GM18909 (cell line): ENCODE measurements at regions not wholly inside any gene's neighbourhood (a gene's known extent, or its start where the extent isn't known, plus 50 kb on each side); places are given as distances from the start of the nearest gene placed in this dataset.

Experiments
- ATAC-seq: cut with Tn5 transposase; IDR thresholded peaks from one replicate; pipeline ENCODE4 v1.9.1; 2021; ENCODE audit warnings: mild to moderate bottlenecking; ENCODE audit not compliant: unreplicated experiment, poor library complexity

DNA sequence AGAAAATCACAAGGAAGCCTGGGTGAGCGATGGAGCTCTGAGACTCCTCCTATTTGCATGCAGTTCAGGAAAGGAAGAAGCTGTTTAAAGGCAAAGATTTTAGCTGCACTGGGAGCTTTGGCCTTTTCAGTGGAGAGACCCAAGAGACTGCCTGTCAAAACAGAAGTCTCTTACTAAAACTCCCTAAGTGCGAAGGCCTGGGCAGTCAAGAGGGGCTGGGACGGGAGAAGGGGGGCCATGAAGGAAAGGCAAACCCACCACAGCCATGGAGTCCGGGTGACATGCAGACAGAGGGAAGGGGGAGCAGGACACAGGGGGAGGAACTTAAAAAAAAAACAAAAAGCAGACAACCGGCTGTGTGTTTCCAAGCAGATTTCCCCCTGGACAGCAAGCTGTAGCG is 537.6 kb upstream of the NOX3 start:
- no peak for ATAC-seq

DNA sequence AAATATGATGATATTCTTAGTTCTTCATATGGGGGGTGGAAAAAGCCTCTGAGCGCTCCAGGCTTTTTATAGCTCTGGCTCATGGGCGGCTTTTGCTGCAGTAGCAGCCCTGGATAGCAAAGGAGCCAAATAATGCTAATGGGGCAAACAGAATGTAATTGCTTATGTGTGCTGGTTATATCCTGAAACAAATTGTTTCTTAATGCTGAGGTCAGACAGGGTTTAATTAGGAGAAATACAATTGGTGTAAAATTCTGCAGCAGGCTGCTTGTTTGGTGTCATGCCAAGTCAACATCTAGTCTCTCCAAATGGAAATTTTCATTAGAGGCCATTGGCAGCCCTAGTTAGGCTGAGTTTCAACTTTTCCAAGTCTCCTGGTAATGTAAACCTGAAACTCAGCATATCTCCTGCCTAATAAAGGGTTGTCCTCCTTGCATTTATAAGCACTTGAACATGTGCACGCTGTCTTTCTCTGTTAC is 530.1 kb upstream of the NOX3 start:
- no peak for ATAC-seq

DNA sequence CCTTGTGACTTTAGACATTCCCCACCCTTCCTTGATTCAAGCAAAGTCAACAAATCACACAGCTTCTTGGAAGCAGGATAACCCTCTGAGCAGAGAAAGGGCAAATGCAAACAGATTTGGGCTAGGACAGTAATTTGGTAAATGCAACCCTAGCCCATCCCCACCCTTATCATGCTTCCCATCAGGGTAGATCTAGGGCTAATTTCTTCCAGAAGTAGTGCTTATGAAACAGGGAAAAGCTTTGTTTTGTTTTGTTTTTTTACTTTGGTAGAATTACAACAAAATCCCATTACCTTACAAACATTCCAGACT is 525.1 kb upstream of the NOX3 start:
- no peak for ATAC-seq

DNA sequence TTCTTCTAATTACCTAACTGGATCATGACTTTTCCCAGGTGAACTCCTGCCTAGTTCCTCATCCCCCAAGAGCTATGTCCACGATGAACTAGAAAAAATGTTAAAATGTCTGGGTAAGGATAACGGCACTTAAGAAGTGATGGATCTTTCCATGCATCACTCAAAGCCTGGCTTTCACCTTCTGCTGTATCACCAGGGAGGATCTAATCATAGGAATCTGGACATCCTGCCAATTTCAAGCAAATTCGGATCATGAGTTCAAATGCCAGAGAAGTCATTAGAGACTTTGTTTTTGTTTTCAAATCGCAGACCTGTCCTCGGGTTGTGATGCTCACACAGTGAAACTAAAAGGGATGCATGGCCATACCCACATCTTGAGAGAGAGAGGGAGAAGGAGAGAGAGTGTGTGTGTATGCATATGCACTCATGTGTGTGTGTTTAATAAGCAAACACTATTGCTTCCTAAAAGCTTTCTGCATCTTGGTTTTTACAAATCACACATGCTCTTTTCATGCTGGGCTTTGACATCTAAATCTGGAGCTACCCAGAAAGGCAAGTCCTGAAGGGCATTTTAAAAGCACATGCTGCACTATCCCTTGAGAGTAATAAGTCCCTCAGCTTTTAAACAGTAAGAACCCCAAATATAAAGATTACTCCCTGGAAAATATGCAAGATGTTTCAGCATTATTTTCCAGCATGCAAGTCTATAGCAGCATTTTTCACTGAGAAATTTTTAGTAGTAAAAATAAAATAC is 524.6 kb upstream of the NOX3 start:
- ATAC-seq: no peak

DNA sequence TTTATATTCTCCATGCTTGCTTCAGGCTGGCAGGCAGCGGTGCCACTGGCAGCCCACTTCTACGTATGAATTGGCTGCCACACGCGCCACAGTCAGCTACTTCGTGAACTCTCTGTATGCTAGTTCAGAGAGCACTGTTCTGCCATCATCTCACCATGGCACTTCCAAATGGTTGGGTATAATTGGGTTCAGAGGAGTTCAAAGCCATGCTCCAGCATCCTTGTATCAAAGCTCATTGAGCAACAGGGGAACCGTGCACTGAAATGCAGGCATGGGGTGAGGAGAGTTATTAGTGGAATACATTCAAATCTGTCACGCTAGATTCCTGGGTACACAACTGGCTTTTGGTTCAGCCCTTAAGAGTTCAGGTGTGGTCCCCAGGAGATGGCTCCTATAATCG is 519.9 kb upstream of the NOX3 start:
- no peak for ATAC-seq

DNA sequence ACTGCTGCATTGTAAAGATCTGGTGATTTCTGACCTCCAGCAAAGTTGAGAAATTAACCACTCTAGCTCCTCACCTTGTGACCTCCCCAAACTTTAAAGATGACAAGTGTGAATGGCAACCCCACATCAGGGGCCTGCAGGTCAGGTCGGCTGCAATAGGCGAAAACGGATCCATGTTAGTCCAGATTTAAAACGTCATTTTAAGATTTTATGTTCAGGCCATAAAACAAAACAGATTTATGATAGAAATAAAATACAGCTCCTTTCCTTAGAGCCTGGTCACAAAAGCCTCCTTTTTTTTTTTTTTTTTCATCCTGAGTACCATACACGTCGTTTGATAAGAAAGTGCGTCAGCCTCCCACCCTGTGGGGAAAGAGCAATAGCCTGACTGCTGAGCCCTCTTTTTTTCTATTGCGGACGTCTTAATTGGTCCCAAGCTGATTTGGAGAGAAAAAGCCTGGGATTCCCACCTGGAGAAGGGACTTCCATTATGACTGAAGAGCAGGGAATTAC is 519.2 kb upstream of the NOX3 start:
- ATAC-seq: no peak

DNA sequence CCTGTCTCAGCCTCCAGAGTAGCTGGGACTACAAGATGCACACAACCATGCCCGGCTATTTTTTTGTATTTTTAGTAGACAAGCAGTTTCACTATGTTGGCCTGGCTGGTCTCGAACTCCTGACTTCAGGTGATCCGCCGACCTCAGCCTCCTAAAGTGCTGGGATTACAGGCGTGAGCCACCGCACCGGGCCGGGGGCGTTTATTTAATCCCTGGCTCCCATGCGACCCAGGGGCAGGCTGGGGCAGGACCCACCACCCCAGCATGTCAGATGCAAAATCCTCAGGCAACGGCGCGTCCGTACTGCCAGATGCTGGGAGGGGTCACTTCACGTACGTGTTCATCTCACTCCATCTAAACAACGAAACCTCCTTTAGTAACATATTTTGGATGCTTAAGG is 518.7 kb upstream of the NOX3 start:
- no peak for ATAC-seq

DNA sequence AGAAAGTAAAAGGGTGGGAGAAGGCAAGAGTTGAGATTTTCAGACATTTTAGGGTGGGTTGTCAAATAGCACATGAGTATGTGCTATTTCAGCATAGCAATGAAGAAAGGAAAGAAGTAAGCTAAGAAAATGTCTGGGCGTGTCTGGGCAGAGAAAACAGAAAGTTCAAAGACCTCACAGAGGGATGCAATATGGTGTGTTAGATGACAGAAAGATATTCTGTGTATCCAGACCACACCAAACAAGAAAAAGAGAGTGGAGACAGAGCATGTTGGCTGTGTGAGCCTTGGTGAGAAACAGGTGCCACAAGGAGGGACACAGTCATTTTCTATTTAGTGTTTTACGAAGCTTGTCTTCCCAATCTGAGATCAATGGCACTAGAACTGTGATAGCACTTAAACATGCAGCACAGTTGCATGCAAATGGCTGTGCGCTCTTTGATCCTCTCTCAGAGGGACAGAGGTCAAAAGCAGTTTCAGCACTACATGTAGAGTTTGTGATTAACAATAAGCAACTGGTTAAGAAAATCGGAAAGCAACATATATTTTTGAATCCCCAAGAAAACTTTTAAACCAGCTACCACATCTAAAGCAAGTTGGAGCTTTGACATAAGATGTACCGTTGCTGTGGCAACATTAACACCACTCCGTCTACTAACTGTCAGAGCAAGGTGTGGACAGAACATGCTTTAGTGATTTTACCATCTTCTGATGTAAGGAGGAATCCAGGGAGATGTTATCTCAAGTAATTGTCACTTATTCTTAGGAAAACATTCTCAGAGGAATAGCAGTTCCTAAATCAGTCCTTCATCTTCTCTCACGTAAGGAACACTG is 515.5 kb upstream of the NOX3 start:
- no peak for ATAC-seq

DNA sequence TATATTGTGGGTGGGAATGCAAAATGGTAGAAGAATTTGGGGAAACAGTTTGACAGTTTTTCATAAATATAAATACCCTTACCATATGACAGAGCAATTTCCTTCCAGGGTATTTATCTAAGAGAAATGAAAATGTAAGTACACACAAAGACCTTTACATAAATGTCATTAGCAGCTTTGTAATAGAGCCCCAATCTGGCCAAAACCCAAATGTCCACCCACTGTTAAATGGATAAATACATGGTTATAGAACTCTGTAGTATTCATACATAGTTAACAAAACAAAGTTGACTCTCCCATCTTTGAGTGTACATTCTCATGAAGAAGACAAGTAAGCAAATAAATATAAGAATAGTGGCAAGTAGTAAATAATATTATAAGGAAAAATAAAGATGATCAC is 514.8 kb upstream of the NOX3 start:
- no peak for ATAC-seq

DNA sequence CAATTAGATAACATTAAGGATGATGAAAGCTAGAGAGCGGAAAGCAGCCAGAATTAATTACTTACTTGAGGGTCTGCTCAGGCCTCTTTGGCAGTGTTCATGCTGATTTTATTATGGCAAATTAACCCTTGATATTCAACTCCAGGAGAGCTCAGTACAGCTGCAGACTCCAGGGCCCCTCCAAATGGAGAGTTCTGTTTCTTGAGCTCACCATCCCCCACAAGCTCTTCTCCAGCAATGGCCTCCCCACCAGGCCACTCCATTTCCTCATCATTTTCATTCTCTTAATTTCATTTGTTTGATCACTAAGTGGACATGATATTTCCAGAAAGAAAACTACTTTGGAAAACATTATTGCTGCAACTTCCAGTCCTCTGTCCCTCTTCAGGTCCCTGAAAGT is 513.3 kb upstream of the NOX3 start:
- no peak for ATAC-seq

DNA sequence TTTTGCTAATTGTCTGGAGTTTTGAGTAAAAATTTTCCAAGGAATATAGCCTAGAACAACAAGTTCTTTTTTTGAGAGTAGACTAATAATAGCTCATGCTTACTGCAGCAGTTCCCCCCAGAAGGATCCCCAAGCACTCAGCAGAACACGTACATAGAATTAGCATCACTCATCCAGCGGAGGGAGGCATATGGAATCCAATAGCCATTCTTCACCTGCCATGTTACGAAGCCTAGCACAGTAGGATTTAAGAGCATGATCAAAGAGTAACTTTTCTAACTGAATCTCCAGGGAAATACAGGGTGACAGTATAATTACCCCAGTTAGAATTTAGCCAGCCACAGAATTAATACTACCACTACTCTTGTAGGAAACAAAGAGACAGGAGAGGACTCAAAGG is 511.7 kb upstream of the NOX3 start:
- ATAC-seq: no peak

DNA sequence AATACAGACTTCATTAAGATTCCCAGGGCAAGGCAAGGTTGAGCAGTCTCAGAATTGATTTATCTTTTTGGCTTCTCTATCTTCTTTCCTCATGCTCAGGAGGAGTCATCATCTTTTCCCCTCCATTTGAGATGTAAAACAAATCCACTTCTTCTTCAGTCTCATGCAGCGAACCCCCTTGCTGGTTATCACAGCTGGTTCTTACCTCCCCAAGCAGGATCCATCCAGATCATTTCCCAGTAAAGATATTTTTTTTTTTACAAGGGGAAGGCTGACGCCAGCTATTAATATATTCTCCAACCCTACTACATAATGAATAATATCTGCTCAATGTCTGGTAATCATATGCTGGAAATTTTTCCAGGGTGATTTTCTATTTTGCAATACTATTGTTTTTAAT is 508.9 kb upstream of the NOX3 start:
- no peak for ATAC-seq

DNA sequence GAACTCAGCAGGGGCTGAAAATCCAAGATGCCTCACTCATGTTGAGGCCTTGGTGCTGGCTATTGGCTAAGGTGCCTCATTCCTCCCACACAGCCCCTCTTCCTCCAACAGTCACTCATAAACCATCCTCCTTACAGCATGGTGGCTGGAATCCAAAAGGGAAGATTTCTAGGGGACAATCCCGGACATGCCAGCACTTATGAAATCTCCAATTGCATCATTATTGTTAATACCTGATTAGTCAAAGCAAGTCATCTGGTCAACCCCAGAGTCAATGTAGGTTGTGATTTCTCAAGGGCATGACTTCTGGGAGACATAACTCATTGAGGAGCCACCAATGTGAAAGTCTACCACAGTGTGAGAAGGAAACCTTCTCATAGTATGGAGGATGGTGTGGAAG is 506.6 kb upstream of the NOX3 start:
- ATAC-seq: no peak

DNA sequence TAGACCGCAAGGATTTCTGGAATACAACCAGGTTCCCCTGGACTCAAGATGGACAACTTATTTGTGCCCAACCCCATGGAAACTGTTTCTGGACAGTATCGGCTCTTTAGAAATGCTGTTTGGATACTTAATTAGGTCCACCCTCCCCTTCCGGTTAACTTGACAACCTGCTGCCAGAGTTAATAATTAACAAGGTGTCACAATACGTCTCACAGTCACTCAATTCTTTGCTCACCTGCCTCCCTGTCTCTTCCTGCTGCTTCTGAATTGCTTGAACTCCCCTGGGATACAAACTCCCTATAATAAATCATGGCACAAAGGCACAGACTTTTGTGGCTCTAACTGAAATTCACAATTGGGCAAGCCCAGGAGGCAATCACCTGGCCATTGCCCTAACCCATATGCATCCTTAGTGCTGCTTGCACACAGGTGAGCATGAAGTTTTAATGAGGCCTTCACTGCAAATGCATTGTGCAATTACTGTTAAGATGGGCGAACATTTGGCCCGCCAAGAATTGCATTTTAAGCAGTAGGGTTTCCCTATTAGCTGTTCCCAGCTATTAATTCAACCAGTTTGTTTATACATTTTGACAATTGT is 504.4 kb upstream of the NOX3 start:
- ATAC-seq: no peak

DNA sequence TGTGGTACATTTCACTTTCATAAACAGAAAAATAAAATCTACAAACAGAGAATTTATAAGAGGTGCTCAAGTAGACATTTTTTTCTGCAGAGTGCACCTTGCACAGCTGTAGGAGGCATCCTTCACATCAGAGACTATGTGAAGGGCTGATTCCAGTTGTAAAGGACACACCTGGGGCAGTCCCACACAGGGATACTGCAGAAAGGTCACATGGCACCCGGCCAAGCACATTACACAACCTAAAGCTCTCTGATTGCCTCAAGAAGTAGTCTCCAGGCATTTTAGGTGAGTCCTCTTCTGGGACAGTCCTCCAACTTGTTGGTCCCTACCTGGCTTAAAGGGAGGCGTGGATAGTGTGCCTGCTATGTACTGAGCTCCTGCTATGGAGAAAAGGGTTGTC is 502.9 kb upstream of the NOX3 start:
- ATAC-seq: no peak

DNA sequence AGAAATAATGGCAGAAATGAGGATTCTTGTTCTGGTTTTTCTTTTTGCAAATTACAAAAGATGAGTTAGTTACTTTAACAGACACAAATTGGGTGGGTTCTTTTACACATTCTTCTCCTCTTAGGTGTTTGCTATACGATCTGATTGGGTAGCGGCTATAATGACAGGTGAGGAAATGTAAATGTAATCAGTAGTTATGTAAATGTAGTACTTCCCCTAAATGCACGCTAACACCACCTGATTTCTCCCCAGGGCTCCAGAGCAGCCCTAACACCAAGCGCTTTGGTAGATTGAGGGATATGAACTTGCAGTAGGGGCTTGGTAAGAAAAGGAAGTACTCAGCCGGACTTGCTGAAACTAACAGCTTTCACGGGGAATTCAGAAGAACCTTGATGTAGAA is 499.4 kb upstream of the NOX3 start:
- ATAC-seq: no peak

DNA sequence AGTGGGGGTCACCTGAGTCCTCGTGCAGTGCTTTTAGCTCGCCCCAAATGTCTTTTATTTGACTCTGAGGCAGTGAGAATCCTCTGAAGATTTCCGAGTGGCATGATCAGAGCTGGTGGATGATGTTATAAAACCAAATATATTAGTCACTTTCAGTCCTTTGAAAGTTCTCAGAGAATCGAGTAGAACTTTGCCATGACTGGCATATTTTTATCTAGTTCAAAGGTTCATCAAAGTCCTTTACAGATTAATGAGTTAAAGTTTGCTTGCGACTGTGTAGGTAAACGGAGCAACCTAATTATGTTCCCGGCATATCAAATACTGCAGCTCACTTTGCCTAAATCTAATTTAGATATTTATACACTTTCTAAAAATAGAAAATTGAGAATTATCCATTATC is 498.5 kb upstream of the NOX3 start:
- ATAC-seq: no peak

DNA sequence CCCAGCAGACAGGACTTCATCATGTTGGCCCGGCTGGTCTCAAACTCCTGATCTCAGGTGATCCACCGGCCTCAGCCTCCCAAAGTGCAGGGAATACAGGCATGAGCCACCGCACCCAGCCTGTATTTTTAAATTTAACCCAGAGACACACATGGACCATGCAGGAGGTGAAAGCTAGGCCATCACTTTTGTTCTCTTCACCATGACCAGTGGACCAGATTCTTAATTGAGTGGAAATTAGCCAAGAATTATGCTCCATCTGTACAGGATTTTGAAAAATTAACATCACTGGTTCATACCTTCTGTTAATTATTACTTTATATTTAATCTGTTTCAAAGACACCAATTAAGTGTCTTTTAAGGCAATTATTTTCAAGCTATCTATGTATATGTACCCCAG is 493.6 kb upstream of the NOX3 start:
- no peak for ATAC-seq

DNA sequence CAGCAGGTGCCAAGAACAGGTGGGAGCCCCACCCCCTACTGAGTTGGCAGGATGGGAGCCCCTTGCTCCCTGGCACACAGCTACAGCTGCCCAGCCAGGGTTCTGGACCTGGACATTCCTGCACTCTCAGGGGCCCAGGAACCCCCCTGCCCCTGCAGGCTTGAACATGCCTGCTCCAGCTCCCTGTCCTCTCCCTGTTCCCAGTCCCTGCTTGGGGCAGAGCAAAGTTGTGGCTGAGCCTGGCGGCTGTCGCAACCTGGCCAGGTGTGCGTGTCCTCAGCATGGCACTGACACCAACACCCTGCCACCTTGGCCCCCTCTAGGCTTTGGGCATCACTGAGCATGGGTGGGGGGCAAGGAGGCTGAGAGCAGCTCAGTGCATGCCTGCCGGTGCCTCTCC is 491.2 kb upstream of the NOX3 start:
- no peak for ATAC-seq

DNA sequence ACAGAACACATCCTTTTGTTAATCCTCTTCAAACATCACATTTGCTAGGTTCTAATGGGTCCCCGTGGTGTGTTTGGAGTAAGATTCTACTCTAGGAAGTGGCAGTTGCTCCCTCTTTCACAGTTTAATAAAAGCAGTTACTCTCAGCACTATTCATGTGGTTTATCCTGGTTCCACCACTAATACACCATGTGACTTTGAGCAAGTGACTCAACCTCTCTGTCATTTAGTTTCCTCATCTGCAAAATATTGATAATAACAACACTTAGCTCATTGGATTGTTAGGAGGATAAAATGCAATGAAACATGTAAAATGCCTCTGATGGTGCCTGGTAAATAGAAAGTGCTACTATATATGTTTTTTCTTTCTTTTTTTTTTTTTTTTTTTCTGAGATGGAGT is 488.0 kb upstream of the NOX3 start:
- no peak for ATAC-seq

DNA sequence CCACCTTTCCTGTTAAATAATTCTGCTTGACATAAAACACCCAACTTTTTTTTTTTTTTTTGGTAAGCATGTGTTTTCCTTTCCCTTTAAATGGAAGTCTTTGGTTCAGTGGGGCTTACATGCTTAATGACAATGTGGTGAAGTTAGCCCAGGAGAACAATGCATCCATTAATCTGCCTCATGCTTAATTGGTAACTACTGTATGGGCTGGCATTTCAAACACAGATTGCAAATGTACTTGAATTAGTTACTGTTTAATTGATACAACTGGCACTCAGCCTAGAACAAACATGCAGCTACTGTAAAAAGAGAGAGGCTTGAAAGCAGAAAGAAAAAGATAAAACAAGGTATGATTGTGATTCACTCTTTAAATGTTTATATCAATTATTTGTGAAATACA is 483.6 kb upstream of the NOX3 start:
- no peak for ATAC-seq
